ENCODE measurements at regions not wholly inside any gene's neighbourhood (a gene's known extent, or its start where the extent isn't known, plus 50 kb on each side); places are given as distances from the start of the nearest gene placed in this dataset.

DNA sequence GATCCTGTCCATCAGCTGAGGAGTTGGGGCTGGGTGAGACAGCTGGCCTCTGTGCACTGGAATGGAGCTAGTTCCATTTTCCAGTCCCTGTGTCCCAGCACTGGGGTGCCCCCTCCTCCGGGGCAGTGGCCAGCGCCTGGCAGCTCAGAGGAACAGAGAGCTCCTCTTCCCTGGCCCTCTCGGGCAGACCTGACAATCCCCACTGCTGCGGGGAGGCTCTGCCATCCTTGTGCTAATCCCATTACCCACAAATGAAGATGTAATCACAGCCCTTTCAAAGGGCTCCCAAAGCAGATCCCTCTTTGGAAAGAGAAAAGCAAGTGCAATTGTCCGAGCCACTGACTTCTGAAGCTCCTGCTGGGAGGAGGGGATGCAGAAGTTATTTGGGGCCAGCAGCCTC is 75.1 kb upstream of the MSX1 start:
- Mint-ChIP-seq H3K27me3 (ENCODE audit: low read depth in 2 of 2) (peaks cover 0 to 4% of the 10 kb centered on the region in 2 donors), H3K9me3 (peaks cover 8% of the 10 kb centered on the region in 2 donors), H3K4me1 (peaks cover 0 to 11% of the 10 kb centered on the region in 2 donors), H3K36me3 (no peaks in the 10 kb centered on the region), H3K4me3 (no peak overlapping the region), H3K27ac (no peak overlapping the region)
- Histone ChIP-seq H3K27me3 (ENCODE audit: control insufficient read depth, insufficient read depth, low read length) (no peaks in the 10 kb centered on the region), H3K4me1 (ENCODE audit: control insufficient read depth, insufficient read depth, low read length) (no peaks in the 10 kb centered on the region), H3K36me3 (ENCODE audit: control insufficient read depth, insufficient read depth, low read length) (no peaks in the 10 kb centered on the region), H3K27ac (ENCODE audit: low read length) (no peak overlapping the region), H3K4me3 (ENCODE audit: low read length) (no peak overlapping the region), H3K9me3 (ENCODE audit: control insufficient read depth, insufficient read depth, low read length) (peaks cover 12% of the 10 kb centered on the region)
- WGBS (ENCODE audit: insufficient coverage), result 94% methylated on average over 5 of the region's 5 CpGs
- ATAC-seq (no peak), DNase-seq (no peak)
- intact Hi-C loops (cut with micrococcal nuclease), result no loop called here
- TF ChIP-seq, protein P1, sequence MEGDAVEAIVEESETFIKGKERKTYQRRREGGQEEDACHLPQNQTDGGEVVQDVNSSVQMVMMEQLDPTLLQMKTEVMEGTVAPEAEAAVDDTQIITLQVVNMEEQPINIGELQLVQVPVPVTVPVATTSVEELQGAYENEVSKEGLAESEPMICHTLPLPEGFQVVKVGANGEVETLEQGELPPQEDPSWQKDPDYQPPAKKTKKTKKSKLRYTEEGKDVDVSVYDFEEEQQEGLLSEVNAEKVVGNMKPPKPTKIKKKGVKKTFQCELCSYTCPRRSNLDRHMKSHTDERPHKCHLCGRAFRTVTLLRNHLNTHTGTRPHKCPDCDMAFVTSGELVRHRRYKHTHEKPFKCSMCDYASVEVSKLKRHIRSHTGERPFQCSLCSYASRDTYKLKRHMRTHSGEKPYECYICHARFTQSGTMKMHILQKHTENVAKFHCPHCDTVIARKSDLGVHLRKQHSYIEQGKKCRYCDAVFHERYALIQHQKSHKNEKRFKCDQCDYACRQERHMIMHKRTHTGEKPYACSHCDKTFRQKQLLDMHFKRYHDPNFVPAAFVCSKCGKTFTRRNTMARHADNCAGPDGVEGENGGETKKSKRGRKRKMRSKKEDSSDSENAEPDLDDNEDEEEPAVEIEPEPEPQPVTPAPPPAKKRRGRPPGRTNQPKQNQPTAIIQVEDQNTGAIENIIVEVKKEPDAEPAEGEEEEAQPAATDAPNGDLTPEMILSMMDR (IDR thresholded peaks at IDR 0.05), result no peak

DNA sequence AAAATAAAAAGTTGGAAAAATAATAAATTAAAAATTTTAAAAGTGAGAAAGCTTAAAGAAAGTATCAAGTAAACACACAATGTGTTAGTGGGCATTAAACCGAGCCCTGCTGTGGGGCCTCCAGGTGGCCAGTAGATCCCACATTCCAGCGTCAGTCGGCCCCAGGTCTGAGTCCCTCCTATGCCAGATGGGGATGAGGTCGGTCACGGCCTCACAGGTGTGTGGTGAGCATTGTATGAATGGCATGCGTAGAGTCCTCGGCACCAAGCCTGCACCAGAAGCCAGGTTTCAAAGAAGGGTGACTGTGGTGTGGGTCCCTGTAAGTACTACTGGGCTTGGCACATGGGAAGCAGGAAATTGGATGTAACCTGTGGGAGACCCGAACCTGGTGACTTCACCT is 75.6 kb upstream of the MSX1 start:
- Mint-ChIP-seq H3K9me3 (peaks cover 6 to 8% of the 10 kb centered on the region in 2 donors), H3K27ac (no peak overlapping the region), H3K36me3 (no peaks in the 10 kb centered on the region), H3K27me3 (ENCODE audit: low read depth in 2 of 2) (peaks cover 0 to 4% of the 10 kb centered on the region in 2 donors), H3K4me1 (peaks cover 0 to 7% of the 10 kb centered on the region in 2 donors), H3K4me3 (no peak overlapping the region)
- WGBS (ENCODE audit: insufficient coverage), result 93% methylated on average over 7 of the region's 8 CpGs
- H3K9me3 ChIP-seq (ENCODE audit: control insufficient read depth, insufficient read depth, low read length), result peaks cover 7% of the 10 kb centered on the region
- no peaks in the 10 kb centered on the region for H3K27me3 ChIP-seq (ENCODE audit: control insufficient read depth, insufficient read depth, low read length)
- TF ChIP-seq, protein P1 (IDR thresholded peaks at IDR 0.05), result no peak
- intact Hi-C loops (cut with micrococcal nuclease), result no loop called here
- H3K27ac ChIP-seq (ENCODE audit: low read length), result no peak overlapping the region
- no peaks in the 10 kb centered on the region for H3K4me1 ChIP-seq (ENCODE audit: control insufficient read depth, insufficient read depth, low read length)
- ATAC-seq (no peak), DNase-seq (no peak)
- no peaks in the 10 kb centered on the region for H3K36me3 ChIP-seq (ENCODE audit: control insufficient read depth, insufficient read depth, low read length)
- no peak overlapping the region for H3K4me3 ChIP-seq (ENCODE audit: low read length)

DNA sequence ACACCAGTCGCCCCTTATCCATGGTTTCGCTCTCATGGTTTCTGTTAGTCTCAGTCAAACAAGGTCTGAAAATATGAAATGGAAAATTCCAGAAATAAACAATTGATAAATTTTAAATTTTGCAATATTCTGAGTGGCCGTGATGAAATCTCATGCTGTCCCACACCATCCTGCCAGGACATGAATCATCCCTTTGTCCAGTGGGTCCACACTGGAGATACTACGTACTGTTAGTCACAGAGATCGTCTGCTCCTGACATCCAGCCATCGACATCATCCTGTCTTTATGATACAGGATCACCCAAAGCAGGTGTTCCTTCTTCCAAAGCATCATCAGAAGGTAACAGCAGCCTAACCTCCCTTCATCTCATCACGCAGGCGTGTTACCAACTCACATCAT is 76.5 kb upstream of the MSX1 start:
- Mint-ChIP-seq H3K27ac (no peak overlapping the region), H3K4me3 (no peak overlapping the region), H3K27me3 (ENCODE audit: low read depth in 2 of 2) (peaks cover 0 to 4% of the 10 kb centered on the region in 2 donors), H3K4me1 (peaks cover 0 to 6% of the 10 kb centered on the region in 2 donors), H3K9me3 (peaks cover 5 to 6% of the 10 kb centered on the region in 2 donors), H3K36me3 (no peaks in the 10 kb centered on the region)
- no peak overlapping the region for H3K4me3 ChIP-seq (ENCODE audit: low read length)
- intact Hi-C loops (cut with micrococcal nuclease), result no loop called here
- 97% methylated on average over 5 of the region's 8 CpGs for WGBS (ENCODE audit: insufficient coverage)
- no peaks in the 10 kb centered on the region for H3K4me1 ChIP-seq (ENCODE audit: control insufficient read depth, insufficient read depth, low read length)
- ATAC-seq (no peak), DNase-seq (no peak)
- TF ChIP-seq, protein P1 (IDR thresholded peaks at IDR 0.05), result no peak
- H3K27me3 ChIP-seq (ENCODE audit: control insufficient read depth, insufficient read depth, low read length), result no peaks in the 10 kb centered on the region
- no peaks in the 10 kb centered on the region for H3K9me3 ChIP-seq (ENCODE audit: control insufficient read depth, insufficient read depth, low read length)
- H3K27ac ChIP-seq (ENCODE audit: low read length), result no peak overlapping the region
- no peaks in the 10 kb centered on the region for H3K36me3 ChIP-seq (ENCODE audit: control insufficient read depth, insufficient read depth, low read length)

DNA sequence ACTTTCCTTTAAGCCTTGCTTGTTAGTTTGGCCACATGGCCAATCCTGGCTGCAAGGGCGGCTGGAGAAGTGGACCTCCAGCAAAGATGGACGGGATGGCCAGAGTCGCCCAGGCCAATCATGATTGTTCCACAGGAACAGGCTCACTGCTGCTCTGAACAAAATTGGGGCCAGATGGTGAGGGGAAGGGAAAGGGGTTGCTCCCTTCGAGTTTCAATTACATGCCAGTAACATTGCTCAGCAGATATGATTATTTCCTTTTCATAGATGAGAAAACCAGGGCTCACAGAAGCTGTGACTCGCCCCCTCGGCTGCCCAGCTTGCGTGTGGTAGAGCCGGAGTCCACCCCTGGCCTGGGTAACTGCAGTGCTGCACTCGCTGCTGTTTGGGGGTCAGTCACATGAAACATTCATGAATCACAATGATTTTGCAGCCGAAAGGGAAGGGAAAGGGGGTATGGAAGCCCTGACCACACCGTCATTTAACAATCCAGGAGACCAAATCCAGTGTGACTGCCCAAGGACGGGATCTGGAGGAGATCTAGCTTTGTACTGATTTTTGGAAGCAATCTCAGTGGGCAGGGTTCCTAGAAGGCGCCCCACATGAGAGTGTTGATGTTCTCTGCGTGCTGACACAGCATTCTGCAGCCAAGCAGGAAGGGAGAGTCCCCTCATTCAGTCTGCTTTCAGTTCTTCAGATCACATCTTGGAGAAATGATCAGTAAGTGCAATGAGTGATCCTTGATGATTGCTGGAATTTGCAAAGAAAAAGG is 77.3 kb upstream of the MSX1 start:
- H3K27ac ChIP-seq (ENCODE audit: low read length), result no peak overlapping the region
- H3K4me3 Mint-ChIP-seq, result no peak overlapping the region
- no peaks in the 10 kb centered on the region for H3K4me1 Mint-ChIP-seq
- no peak overlapping the region for H3K4me3 ChIP-seq (ENCODE audit: low read length)
- DNase-seq, result no peak
- intact Hi-C loops (cut with micrococcal nuclease), result no loop called here
- H3K27me3 ChIP-seq (ENCODE audit: control insufficient read depth, insufficient read depth, low read length), result no peaks in the 10 kb centered on the region
- no peaks in the 10 kb centered on the region for H3K36me3 ChIP-seq (ENCODE audit: control insufficient read depth, insufficient read depth, low read length)
- no peaks in the 10 kb centered on the region for H3K9me3 ChIP-seq (ENCODE audit: control insufficient read depth, insufficient read depth, low read length)
- H3K27me3 Mint-ChIP-seq (ENCODE audit: low read depth in 2 of 2), result peaks cover 0 to 4% of the 10 kb centered on the region in 2 donors
- WGBS (ENCODE audit: insufficient coverage), result 66% methylated on average over 13 of the region's 14 CpGs
- no peaks in the 10 kb centered on the region for H3K9me3 Mint-ChIP-seq
- TF ChIP-seq, protein P1 (IDR thresholded peaks at IDR 0.05), result no peak
- no peaks in the 10 kb centered on the region for H3K4me1 ChIP-seq (ENCODE audit: control insufficient read depth, insufficient read depth, low read length)
- ATAC-seq, result no peak
- H3K27ac Mint-ChIP-seq, result no peak overlapping the region
- no peaks in the 10 kb centered on the region for H3K36me3 Mint-ChIP-seq
